OCI-LY3 (cell line): ENCODE measurements at regions not wholly inside any gene's neighbourhood (a gene's known extent, or its start where the extent isn't known, plus 50 kb on each side); places are given as distances from the start of the nearest gene placed in this dataset.

Experiments used
- H2AFZ ChIP-seq: fragments of 200-600, 300-600 bp; shearing (Covaris generic); 2 replicates; pipeline ENCODE4 v1.6.0; 2014; ENCODE audit warnings: antibody characterized with exemption, low read depth, low read length
- H3K27ac ChIP-seq: fragments of 200-600, 300-600 bp; sonication (generic); 2 replicates; pipeline ENCODE4 v1.5.1; 2014; ENCODE audit warnings: mild to moderate bottlenecking, low read length, moderate library complexity, mixed read lengths
- H3K27me3 ChIP-seq: fragments of 200-600, 300-600 bp; sonication (generic); 2 replicates; pipeline ENCODE4 v1.6.1; 2014; ENCODE audit warnings: low read depth, low read length, mixed read lengths
- H3K36me3 ChIP-seq: fragments of 200-600, 300-600 bp; sonication (generic); replicated peaks from 2 replicates; pipeline ENCODE3; 2014; ENCODE audit warnings: low read depth, low read length, mixed read lengths
- H3K4me1 ChIP-seq: fragments of 300-600, 200-600 bp; sonication (generic); 2 replicates; pipeline ENCODE4 v1.6.1; 2014; ENCODE audit warnings: low read length, mixed read lengths
- H3K4me2 ChIP-seq: fragments of 200-600, 300-600 bp; sonication (generic); 2 replicates; pipeline ENCODE4 v1.6.1; 2014; ENCODE audit warnings: low read length, mixed read lengths
- H3K4me3 ChIP-seq: fragments of 300-600, 200-600 bp; sonication (generic); 2 replicates; pipeline ENCODE4 v1.5.1; 2014; ENCODE audit warnings: antibody characterized with exemption, mild to moderate bottlenecking, low read length, moderate library complexity
- H3K79me2 ChIP-seq: fragments of 300-600, 200-600 bp; shearing (Covaris generic); 2 replicates; pipeline ENCODE4 v1.6.1; 2014; ENCODE audit warnings: mild to moderate bottlenecking, low read length, mixed read lengths
- H3K9ac ChIP-seq: fragments of 300-600, 200-600 bp; shearing (Covaris generic); 2 replicates; pipeline ENCODE4 v1.6.0; 2014; ENCODE audit warnings: mild to moderate bottlenecking, low read length, moderate library complexity
- H3K9me3 ChIP-seq: fragments of 200-600, 300-600 bp; shearing (Covaris generic); 2 replicates; pipeline ENCODE4 v1.6.1; 2014; ENCODE audit warnings: low read length, mixed read lengths; ENCODE audit not compliant: insufficient read depth
- H4K20me1 ChIP-seq: fragments of 200-600, 300-600 bp; sonication (generic); 2 replicates; pipeline ENCODE4 v1.6.1; 2016; ENCODE audit warnings: low read length, mixed read lengths; ENCODE audit not compliant: insufficient read depth
- CTCF ChIP-seq: fragments of 200-600, 300-600 bp; sonication (generic); IDR thresholded peaks from 2 replicates; pipeline ENCODE4 v1.5.1; 2014; ENCODE audit warnings: antibody characterized with exemption, low read length, low read depth
- EZH2phosphoT487 ChIP-seq: fragments of 200-600 bp; shearing (Covaris generic); IDR thresholded peaks from 2 replicates; pipeline ENCODE4 v1.6.1; 2018; ENCODE audit warnings: antibody characterized with exemption, mixed run types, low read depth

GRCh38 chr16:17591655-17592405, 121.1 kb upstream of the XYLT1 start:
- Histone ChIP-seq H3K27me3 (peaks cover 4% of the 10 kb centered on the region; the same call in 1 of the 2 replicates), H3K4me2 (no peak overlapping the region), H3K9ac (no peak overlapping the region), H3K9me3 (no peaks in the 10 kb centered on the region), H3K36me3 (no peaks in the 10 kb centered on the region), H3K4me3 (no peak overlapping the region), H4K20me1 (no peaks in the 10 kb centered on the region), H3K27ac (no peak overlapping the region), H3K4me1 (no peaks in the 10 kb centered on the region), H2AFZ (no peak overlapping the region), H3K79me2 (no peaks in the 10 kb centered on the region)
- TF ChIP-seq EZH2phosphoT487 (no peak), CTCF (no peak)

GRCh38 chr16:17590711-17591654, 120.2 kb upstream of the XYLT1 start:
- Histone ChIP-seq H3K36me3 (no peaks in the 10 kb centered on the region), H3K4me1 (no peaks in the 10 kb centered on the region), H3K9ac (no peak overlapping the region), H4K20me1 (no peaks in the 10 kb centered on the region), H2AFZ (no peak overlapping the region), H3K4me3 (no peak overlapping the region), H3K9me3 (no peaks in the 10 kb centered on the region), H3K27ac (no peak overlapping the region), H3K79me2 (no peaks in the 10 kb centered on the region), H3K27me3 (peaks cover 4% of the 10 kb centered on the region; the same call in 1 of the 2 replicates), H3K4me2 (no peak overlapping the region)
- no peak for TF ChIP-seq EZH2phosphoT487
- TF ChIP-seq CTCF, result no peak

- Histone ChIP-seq H3K4me3 (no peak overlapping the region), H3K9me3 (no peaks in the 10 kb centered on the region), H3K9ac (no peak overlapping the region), H3K36me3 (no peaks in the 10 kb centered on the region), H3K4me1 (no peaks in the 10 kb centered on the region), H4K20me1 (no peaks in the 10 kb centered on the region), H3K4me2 (no peak overlapping the region), H3K27me3 (peaks cover 4% of the 10 kb centered on the region; the same call in 1 of the 2 replicates), H3K27ac (no peak overlapping the region), H2AFZ (no peak overlapping the region), H3K79me2 (no peaks in the 10 kb centered on the region)
- TF ChIP-seq EZH2phosphoT487 (no peak), CTCF (no peak)
Measured at GRCh38 chr16:17589898-17590297, 119.1 kb upstream of the XYLT1 start.
